ENCODE measurements at regions not wholly inside any gene's neighbourhood (a gene's known extent, or its start where the extent isn't known, plus 50 kb on each side); places are given as distances from the start of the nearest gene placed in this dataset.

GRCh38 chr12:98334768-98335167, 180.6 kb upstream of the TMPO start:
- TF ChIP-seq CTCF (IDR thresholded peaks at IDR 0.05) (no peak), EZH2 (IDR thresholded peaks at IDR 0.05) (no peak)
